ENCODE measurements at regions not wholly inside any gene's neighbourhood (a gene's known extent, or its start where the extent isn't known, plus 50 kb on each side); places are given as distances from the start of the nearest gene placed in this dataset.

DNA sequence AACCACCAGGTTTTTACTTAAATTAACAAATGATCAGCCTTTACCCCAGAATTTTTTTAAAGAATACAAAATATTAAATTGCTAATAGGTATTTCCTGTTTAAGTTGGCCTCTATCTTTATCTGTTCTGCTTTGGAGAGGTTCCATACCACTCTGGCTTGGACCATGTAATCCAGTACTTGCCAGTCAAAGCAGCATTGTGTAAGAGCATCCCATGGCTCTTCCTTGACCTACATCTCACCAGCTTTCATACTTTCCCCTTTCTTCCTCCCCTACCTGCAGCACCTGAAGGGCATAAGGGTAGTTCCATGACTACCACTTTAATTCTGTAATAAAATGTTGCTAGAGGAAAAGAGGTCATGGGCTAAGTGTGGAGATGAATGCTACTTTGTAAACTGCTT lies 140.8 kb upstream of the MTAP start:
- TF ChIP-seq, protein P1, sequence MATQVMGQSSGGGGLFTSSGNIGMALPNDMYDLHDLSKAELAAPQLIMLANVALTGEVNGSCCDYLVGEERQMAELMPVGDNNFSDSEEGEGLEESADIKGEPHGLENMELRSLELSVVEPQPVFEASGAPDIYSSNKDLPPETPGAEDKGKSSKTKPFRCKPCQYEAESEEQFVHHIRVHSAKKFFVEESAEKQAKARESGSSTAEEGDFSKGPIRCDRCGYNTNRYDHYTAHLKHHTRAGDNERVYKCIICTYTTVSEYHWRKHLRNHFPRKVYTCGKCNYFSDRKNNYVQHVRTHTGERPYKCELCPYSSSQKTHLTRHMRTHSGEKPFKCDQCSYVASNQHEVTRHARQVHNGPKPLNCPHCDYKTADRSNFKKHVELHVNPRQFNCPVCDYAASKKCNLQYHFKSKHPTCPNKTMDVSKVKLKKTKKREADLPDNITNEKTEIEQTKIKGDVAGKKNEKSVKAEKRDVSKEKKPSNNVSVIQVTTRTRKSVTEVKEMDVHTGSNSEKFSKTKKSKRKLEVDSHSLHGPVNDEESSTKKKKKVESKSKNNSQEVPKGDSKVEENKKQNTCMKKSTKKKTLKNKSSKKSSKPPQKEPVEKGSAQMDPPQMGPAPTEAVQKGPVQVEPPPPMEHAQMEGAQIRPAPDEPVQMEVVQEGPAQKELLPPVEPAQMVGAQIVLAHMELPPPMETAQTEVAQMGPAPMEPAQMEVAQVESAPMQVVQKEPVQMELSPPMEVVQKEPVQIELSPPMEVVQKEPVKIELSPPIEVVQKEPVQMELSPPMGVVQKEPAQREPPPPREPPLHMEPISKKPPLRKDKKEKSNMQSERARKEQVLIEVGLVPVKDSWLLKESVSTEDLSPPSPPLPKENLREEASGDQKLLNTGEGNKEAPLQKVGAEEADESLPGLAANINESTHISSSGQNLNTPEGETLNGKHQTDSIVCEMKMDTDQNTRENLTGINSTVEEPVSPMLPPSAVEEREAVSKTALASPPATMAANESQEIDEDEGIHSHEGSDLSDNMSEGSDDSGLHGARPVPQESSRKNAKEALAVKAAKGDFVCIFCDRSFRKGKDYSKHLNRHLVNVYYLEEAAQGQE (IDR thresholded peaks at IDR 0.05; ENCODE audit: insufficient read depth in 1 of 2, low read depth in 2 of 2, low read length in 2 of 2) = no peak
- TF ChIP-seq TAF1 (IDR thresholded peaks at IDR 0.05; ENCODE audit: borderline replicate concordance, insufficient read depth, low read length) = no peak
